Hepatocyte (in vitro differentiated cells): ENCODE measurements at regions not wholly inside any gene's neighbourhood (a gene's known extent, or its start where the extent isn't known, plus 50 kb on each side); places are given as distances from the start of the nearest gene placed in this dataset.

Experiments
- EZH2 ChIP-seq: fragments of 200-600 bp; sonication (generic); IDR thresholded peaks from 2 replicates; pipeline ENCODE4 v1.6.1; 2016; ENCODE audit warnings: antibody characterized with exemption, mild to moderate bottlenecking, borderline replicate concordance
- TF ChIP-seq, protein P1 (sequence below): fragments of 200-600 bp; sonication (generic); IDR thresholded peaks from 2 replicates; pipeline ENCODE4 v1.5.1; 2016; ENCODE audit warnings: antibody characterized with exemption, mild to moderate bottlenecking; ENCODE audit not compliant: poor library complexity

DNA sequence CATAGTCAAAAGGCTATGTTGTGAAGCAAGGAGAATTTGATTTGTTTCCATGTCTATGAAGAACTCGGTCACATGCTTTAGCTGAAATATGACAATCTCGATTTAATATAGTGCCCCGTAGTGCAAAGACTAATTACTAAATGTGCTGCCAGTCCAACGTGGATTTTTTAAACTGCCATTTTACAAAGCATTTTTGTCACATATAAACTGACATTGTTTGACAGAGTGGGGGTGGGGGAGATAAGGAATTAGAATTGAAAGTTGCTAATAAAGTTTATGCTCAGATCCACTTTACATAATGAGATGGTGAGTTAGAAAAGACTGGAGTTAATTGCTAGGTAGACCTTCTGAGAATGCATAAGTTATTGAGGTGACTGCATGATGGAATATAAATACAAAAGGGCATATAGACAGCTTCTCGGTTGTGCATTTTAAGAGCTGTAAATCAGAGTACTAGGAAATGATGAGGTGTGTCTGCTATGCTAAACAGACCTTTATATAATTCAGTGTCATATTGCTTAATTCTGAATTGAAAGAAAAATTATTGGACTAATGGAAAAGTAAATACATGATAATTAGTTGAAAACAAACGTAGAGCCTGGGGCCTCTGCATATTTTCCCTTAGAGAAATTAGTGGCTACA lies 158.9 kb upstream of the MTNR1B start:
- TF ChIP-seq, protein P1, sequence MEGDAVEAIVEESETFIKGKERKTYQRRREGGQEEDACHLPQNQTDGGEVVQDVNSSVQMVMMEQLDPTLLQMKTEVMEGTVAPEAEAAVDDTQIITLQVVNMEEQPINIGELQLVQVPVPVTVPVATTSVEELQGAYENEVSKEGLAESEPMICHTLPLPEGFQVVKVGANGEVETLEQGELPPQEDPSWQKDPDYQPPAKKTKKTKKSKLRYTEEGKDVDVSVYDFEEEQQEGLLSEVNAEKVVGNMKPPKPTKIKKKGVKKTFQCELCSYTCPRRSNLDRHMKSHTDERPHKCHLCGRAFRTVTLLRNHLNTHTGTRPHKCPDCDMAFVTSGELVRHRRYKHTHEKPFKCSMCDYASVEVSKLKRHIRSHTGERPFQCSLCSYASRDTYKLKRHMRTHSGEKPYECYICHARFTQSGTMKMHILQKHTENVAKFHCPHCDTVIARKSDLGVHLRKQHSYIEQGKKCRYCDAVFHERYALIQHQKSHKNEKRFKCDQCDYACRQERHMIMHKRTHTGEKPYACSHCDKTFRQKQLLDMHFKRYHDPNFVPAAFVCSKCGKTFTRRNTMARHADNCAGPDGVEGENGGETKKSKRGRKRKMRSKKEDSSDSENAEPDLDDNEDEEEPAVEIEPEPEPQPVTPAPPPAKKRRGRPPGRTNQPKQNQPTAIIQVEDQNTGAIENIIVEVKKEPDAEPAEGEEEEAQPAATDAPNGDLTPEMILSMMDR = no peak
- no peak for TF ChIP-seq EZH2
